Liver (tissue), 8 donors: ENCODE measurements at regions not wholly inside any gene's neighbourhood (a gene's known extent, or its start where the extent isn't known, plus 50 kb on each side); places are given as distances from the start of the nearest gene placed in this dataset.

Experiments used
- DNase-seq: peaks from one replicate; pipeline ENCODE4 v3.0.0-alpha.2; 2017; ENCODE audit warnings: low spot score
- H3K27ac ChIP-seq, 2 donors: one replicate each; pipeline ENCODE4 v1.7.0; 2013; ENCODE audit warnings: inconsistent platforms in 2 of 2, low read length in 2 of 2, control low read depth in 1 of 2, low read depth in 1 of 2, mild to moderate bottlenecking in 1 of 2
- H3K27me3 ChIP-seq, 4 donors: one replicate each; pipeline versions ENCODE4 v1.6.1 to v1.7.0; 2013; ENCODE audit warnings: low read length in 3 of 4, inconsistent platforms in 1 of 4, mild to moderate bottlenecking in 1 of 4, moderate library complexity in 1 of 4; ENCODE audit not compliant: control insufficient read depth in 4 of 4, insufficient read depth in 4 of 4
- H3K36me3 ChIP-seq, 4 donors: one replicate each; pipeline versions ENCODE4 v1.6.1 to v1.7.0; 2013; ENCODE audit warnings: low read length in 3 of 4, mild to moderate bottlenecking in 3 of 4, low read depth in 1 of 4, moderate library complexity in 1 of 4; ENCODE audit not compliant: control insufficient read depth in 4 of 4, insufficient read depth in 3 of 4
- H3K4me1 ChIP-seq, 4 donors: one replicate each; pipeline versions ENCODE4 v1.6.1 to v1.7.0; 2013; ENCODE audit warnings: low read length in 3 of 4, mild to moderate bottlenecking in 3 of 4, moderate library complexity in 1 of 4; ENCODE audit not compliant: control insufficient read depth in 4 of 4, insufficient read depth in 4 of 4
- H3K4me3 ChIP-seq, 3 donors: one replicate each; pipeline versions ENCODE4 v1.6.1 to v1.7.0; 2013; ENCODE audit warnings: low read length in 3 of 3, control low read depth in 1 of 3, low read depth in 1 of 3, mild to moderate bottlenecking in 1 of 3
- H3K9ac ChIP-seq, 2 donors: one replicate each; pipeline ENCODE4 v1.7.0; 2013; ENCODE audit warnings: low read length in 2 of 2, mild to moderate bottlenecking in 2 of 2, moderate library complexity in 2 of 2, control low read depth in 1 of 2, low read depth in 1 of 2
- H3K9me3 ChIP-seq, 4 donors: one replicate each; pipeline versions ENCODE4 v1.6.1 to v1.7.0; 2013; ENCODE audit warnings: low read length in 3 of 4; ENCODE audit not compliant: control insufficient read depth in 4 of 4
- EGR1 ChIP-seq, 2 donors: IDR thresholded peaks; 2 replicates each; pipeline ENCODE4 v1.6.1; 2016 to 2018; ENCODE audit warnings: antibody characterized with exemption in 2 of 2, low read depth in 2 of 2
- FOXA1 ChIP-seq: IDR thresholded peaks from 2 replicates; pipeline ENCODE4 v1.6.1; 2016; ENCODE audit warnings: antibody characterized with exemption
- FOXA2 ChIP-seq: IDR thresholded peaks from 2 replicates; pipeline ENCODE4 v1.6.1; 2016; ENCODE audit warnings: antibody characterized with exemption
- GABPA ChIP-seq, 2 donors: IDR thresholded peaks in 1 of 2; conservative IDR thresholded peaks in 1 of 2; 2 replicates each; pipeline ENCODE4 v1.6.1; 2016; ENCODE audit warnings: antibody characterized with exemption in 2 of 2, mild to moderate bottlenecking in 1 of 2, moderate library complexity in 1 of 2
- HNF4A ChIP-seq, 2 donors: conservative IDR thresholded peaks; 2 replicates each; pipeline ENCODE4 v1.6.1; 2016; ENCODE audit warnings: antibody characterized with exemption in 2 of 2, mild to moderate bottlenecking in 2 of 2
- HNF4G ChIP-seq: IDR thresholded peaks from 2 replicates; pipeline ENCODE4 v1.6.1; 2016; ENCODE audit warnings: antibody characterized with exemption
- JUND ChIP-seq, 2 donors: IDR thresholded peaks; 2 replicates each; pipeline ENCODE4 v1.6.1; 2016; ENCODE audit warnings: antibody characterized with exemption in 2 of 2
- NR2F2 ChIP-seq: IDR thresholded peaks from 2 replicates; pipeline ENCODE4 v1.6.1; 2016; ENCODE audit warnings: antibody characterized with exemption
- RAD21 ChIP-seq, 2 donors: IDR thresholded peaks; 2 replicates each; pipeline ENCODE4 v1.6.1; 2016; ENCODE audit warnings: antibody characterized with exemption in 2 of 2, mild to moderate bottlenecking in 2 of 2
- RXRA ChIP-seq, 2 donors: IDR thresholded peaks; 2 replicates each; pipeline ENCODE4 v1.6.1; 2017 to 2018; ENCODE audit warnings: antibody characterized with exemption in 2 of 2, mild to moderate bottlenecking in 1 of 2
- SP1 ChIP-seq: IDR thresholded peaks from 2 replicates; pipeline ENCODE4 v1.6.1; 2018; ENCODE audit warnings: antibody characterized with exemption, mild to moderate bottlenecking
- TAF1 ChIP-seq: conservative IDR thresholded peaks from 2 replicates; pipeline ENCODE4 v1.6.1; 2016; ENCODE audit warnings: antibody characterized with exemption, mild to moderate bottlenecking
- YY1 ChIP-seq: IDR thresholded peaks from 2 replicates; pipeline ENCODE4 v1.6.1; 2016; ENCODE audit warnings: antibody characterized with exemption, mild to moderate bottlenecking
- WGBS: extraction: QIAGEN DNeasy Blood & Tissue Kit; methylation state at CpG from one replicate; pipeline ENCODE4 v1.1.7; 2013; 5-methylcytosine and 5-hydroxymethylcytosine counted together
- TF ChIP-seq, protein P1 (sequence below): IDR thresholded peaks from 2 replicates; pipeline ENCODE4 v1.6.1; 2016; ENCODE audit warnings: antibody characterized with exemption, mild to moderate bottlenecking
- TF ChIP-seq, protein P2 (sequence below): IDR thresholded peaks from 2 replicates; pipeline ENCODE4 v1.6.1; 2016; ENCODE audit warnings: antibody characterized with exemption
- TF ChIP-seq, protein P3 (sequence below): IDR thresholded peaks from 2 replicates; pipeline ENCODE4 v1.6.1; 2016; ENCODE audit warnings: antibody characterized with exemption
- TF ChIP-seq, protein P4 (sequence below): fragments of 150-350 bp; IDR thresholded peaks from 2 replicates; pipeline ENCODE4 v1.5.1; 2017; ENCODE audit warnings: improper control_type of control experiment, low read depth, low read length; ENCODE audit not compliant: missing input control
- TF ChIP-seq, protein P5 (sequence below): IDR thresholded peaks from 2 replicates; pipeline ENCODE4 v1.6.1; 2016; ENCODE audit warnings: antibody characterized with exemption
- donor health status: healthy.
- donor health status: healthy.
- donor health status: healthy.
- donor health status: healthy.
- donor health status: healthy.

DNA sequence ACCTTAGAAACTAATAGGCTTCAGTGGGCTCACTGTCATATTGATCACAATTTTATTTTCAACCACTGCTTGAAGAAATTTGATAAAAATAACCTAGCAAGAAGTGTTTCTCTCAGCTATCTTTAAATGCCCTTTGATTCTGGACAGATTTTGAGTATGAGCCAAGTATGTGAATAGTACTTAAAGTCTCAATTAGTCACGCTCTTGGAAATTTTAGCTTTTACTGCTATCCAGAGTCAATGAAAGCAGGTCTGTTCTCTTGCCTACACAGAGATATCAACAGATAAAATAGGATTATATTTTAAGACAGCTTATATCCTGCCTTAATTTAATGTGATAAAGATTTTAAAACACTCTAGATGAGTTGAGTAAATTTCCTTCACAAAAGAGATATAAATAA, 337.3 kb downstream of the CBLN2 start:
- Histone ChIP-seq H3K9me3 (peaks cover 0 to 5% (median 0%) of the 10 kb centered on the region in 4 donors), H3K27ac (no peak overlapping the region), H3K9ac (no peak overlapping the region), H3K4me1 (no peaks in the 10 kb centered on the region), H3K4me3 (no peak overlapping the region), H3K36me3 (no peaks in the 10 kb centered on the region), H3K27me3 (no peaks in the 10 kb centered on the region)
- TF ChIP-seq TAF1 (no peak), RXRA (IDR thresholded peaks at IDR 0.05) (no peak), HNF4A (conservative IDR thresholded peaks at IDR 0.05) (no peak), FOXA2 (no peak), RAD21 (IDR thresholded peaks at IDR 0.05) (no peak), FOXA1 (no peak), SP1 (no peak), YY1 (no peak), GABPA (IDR thresholded peaks at IDR 0.05 in 1 of 2, conservative IDR thresholded peaks at IDR 0.05 in 1 of 2) (no peak), EGR1 (IDR thresholded peaks at IDR 0.05; ENCODE audit: low read depth in 2 of 2) (no peak), HNF4G (no peak), JUND (IDR thresholded peaks at IDR 0.05) (no peak), NR2F2 (no peak)
- TF ChIP-seq, protein P1, sequence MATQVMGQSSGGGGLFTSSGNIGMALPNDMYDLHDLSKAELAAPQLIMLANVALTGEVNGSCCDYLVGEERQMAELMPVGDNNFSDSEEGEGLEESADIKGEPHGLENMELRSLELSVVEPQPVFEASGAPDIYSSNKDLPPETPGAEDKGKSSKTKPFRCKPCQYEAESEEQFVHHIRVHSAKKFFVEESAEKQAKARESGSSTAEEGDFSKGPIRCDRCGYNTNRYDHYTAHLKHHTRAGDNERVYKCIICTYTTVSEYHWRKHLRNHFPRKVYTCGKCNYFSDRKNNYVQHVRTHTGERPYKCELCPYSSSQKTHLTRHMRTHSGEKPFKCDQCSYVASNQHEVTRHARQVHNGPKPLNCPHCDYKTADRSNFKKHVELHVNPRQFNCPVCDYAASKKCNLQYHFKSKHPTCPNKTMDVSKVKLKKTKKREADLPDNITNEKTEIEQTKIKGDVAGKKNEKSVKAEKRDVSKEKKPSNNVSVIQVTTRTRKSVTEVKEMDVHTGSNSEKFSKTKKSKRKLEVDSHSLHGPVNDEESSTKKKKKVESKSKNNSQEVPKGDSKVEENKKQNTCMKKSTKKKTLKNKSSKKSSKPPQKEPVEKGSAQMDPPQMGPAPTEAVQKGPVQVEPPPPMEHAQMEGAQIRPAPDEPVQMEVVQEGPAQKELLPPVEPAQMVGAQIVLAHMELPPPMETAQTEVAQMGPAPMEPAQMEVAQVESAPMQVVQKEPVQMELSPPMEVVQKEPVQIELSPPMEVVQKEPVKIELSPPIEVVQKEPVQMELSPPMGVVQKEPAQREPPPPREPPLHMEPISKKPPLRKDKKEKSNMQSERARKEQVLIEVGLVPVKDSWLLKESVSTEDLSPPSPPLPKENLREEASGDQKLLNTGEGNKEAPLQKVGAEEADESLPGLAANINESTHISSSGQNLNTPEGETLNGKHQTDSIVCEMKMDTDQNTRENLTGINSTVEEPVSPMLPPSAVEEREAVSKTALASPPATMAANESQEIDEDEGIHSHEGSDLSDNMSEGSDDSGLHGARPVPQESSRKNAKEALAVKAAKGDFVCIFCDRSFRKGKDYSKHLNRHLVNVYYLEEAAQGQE: no peak
- TF ChIP-seq, protein P2, sequence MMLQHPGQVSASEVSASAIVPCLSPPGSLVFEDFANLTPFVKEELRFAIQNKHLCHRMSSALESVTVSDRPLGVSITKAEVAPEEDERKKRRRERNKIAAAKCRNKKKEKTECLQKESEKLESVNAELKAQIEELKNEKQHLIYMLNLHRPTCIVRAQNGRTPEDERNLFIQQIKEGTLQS: no peak
- TF ChIP-seq, protein P3, sequence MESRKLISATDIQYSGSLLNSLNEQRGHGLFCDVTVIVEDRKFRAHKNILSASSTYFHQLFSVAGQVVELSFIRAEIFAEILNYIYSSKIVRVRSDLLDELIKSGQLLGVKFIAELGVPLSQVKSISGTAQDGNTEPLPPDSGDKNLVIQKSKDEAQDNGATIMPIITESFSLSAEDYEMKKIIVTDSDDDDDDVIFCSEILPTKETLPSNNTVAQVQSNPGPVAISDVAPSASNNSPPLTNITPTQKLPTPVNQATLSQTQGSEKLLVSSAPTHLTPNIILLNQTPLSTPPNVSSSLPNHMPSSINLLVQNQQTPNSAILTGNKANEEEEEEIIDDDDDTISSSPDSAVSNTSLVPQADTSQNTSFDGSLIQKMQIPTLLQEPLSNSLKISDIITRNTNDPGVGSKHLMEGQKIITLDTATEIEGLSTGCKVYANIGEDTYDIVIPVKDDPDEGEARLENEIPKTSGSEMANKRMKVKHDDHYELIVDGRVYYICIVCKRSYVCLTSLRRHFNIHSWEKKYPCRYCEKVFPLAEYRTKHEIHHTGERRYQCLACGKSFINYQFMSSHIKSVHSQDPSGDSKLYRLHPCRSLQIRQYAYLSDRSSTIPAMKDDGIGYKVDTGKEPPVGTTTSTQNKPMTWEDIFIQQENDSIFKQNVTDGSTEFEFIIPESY: no peak
- TF ChIP-seq, protein P4, sequence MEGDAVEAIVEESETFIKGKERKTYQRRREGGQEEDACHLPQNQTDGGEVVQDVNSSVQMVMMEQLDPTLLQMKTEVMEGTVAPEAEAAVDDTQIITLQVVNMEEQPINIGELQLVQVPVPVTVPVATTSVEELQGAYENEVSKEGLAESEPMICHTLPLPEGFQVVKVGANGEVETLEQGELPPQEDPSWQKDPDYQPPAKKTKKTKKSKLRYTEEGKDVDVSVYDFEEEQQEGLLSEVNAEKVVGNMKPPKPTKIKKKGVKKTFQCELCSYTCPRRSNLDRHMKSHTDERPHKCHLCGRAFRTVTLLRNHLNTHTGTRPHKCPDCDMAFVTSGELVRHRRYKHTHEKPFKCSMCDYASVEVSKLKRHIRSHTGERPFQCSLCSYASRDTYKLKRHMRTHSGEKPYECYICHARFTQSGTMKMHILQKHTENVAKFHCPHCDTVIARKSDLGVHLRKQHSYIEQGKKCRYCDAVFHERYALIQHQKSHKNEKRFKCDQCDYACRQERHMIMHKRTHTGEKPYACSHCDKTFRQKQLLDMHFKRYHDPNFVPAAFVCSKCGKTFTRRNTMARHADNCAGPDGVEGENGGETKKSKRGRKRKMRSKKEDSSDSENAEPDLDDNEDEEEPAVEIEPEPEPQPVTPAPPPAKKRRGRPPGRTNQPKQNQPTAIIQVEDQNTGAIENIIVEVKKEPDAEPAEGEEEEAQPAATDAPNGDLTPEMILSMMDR: no peak
- no peak for DNase-seq
- 77% methylated on average over 1 of the region's 1 CpG for WGBS

DNA sequence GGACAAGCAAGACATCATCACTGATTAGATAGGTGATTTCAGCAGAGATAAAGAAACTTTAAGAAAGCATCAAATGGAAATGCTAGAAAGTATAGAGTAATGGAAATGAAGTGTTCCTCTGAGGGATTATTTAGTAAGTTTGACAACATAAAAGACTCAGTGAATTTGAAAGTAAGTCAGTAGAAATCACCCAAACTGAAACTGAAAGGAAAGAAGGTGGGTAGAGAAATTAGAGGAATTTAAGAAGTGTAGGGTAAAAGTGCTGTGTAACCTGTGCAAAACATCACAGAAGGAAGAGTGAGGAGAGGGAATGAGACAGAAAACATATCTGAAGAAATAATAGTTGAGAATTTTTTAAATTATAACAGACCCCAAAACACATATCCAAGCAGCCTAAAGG, 343.1 kb downstream of the CBLN2 start:
- Histone ChIP-seq H3K27me3 (no peaks in the 10 kb centered on the region), H3K9me3 (no peaks in the 10 kb centered on the region), H3K4me3 (no peak overlapping the region), H3K36me3 (no peaks in the 10 kb centered on the region), H3K4me1 (peaks cover 0 to 2% (median under 1%) of the 10 kb centered on the region in 4 donors), H3K9ac (no peak overlapping the region), H3K27ac (no peak overlapping the region)
- TF ChIP-seq, protein P5, sequence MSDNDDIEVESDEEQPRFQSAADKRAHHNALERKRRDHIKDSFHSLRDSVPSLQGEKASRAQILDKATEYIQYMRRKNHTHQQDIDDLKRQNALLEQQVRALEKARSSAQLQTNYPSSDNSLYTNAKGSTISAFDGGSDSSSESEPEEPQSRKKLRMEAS: no peak
- TF ChIP-seq RAD21 (IDR thresholded peaks at IDR 0.05) (no peak), JUND (IDR thresholded peaks at IDR 0.05) (no peak), NR2F2 (no peak), SP1 (no peak), GABPA (IDR thresholded peaks at IDR 0.05 in 1 of 2, conservative IDR thresholded peaks at IDR 0.05 in 1 of 2) (no peak), HNF4G (no peak), YY1 (no peak), FOXA1 (no peak), EGR1 (IDR thresholded peaks at IDR 0.05; ENCODE audit: low read depth in 2 of 2) (no peak), TAF1 (no peak)
- TF ChIP-seq, protein P2: no peak
- no peak for DNase-seq
